Osteoblast (primary cell): ENCODE measurements at regions not wholly inside any gene's neighbourhood (a gene's known extent, or its start where the extent isn't known, plus 50 kb on each side); places are given as distances from the start of the nearest gene placed in this dataset.
A peak's percentile ranks its signal among the peaks of the same experiment; 100 is the strongest.
"Not testable (repeated sequence)": the region's sequence is repeated elsewhere in the genome, so short reads cannot be mapped to it uniquely, and the experiment has no call there.

Experiments used
- DNase-seq: peaks from one replicate; pipeline ENCODE4 v3.0.0; 2011; ENCODE audit warnings: low spot score, mixed read lengths; ENCODE audit not compliant: insufficient read length; ENCODE audit errors: missing footprints
- H2AFZ ChIP-seq: 2 replicates; pipeline ENCODE4 v1.6.0; 2011; ENCODE audit warnings: mild to moderate bottlenecking, low read length
- H3K27ac ChIP-seq: 2 replicates; pipeline ENCODE4 v1.5.1; 2011; ENCODE audit warnings: mild to moderate bottlenecking, low read depth, low read length, moderate library complexity
- H3K27me3 ChIP-seq: 2 replicates; pipeline ENCODE4 v1.6.0; 2012; ENCODE audit warnings: mild to moderate bottlenecking, control low read depth, inconsistent platforms, low read length, moderate library complexity; ENCODE audit not compliant: insufficient read depth
- H3K36me3 ChIP-seq: 2 replicates; pipeline ENCODE4 v1.5.1; 2011; ENCODE audit warnings: mild to moderate bottlenecking, low read length, control low read depth, moderate library complexity; ENCODE audit not compliant: insufficient read depth
- H3K4me1 ChIP-seq: 2 replicates; pipeline ENCODE4 v1.5.1; 2011; ENCODE audit warnings: mild to moderate bottlenecking, low read length, control low read depth, moderate library complexity; ENCODE audit not compliant: insufficient read depth
- H3K4me2 ChIP-seq: 2 replicates; pipeline ENCODE4 v1.6.0; 2011; ENCODE audit warnings: mild to moderate bottlenecking, low read length; ENCODE audit not compliant: insufficient read depth
- H3K4me3 ChIP-seq: fragments of 200-600 bp; sonication (generic); 3 replicates; pipeline ENCODE4 v1.5.1; 2012; ENCODE audit warnings: mild to moderate bottlenecking, low read length, inconsistent platforms; ENCODE audit not compliant: insufficient read depth
- H3K79me2 ChIP-seq: 2 replicates; pipeline ENCODE4 v1.6.0; 2012; ENCODE audit warnings: mild to moderate bottlenecking, low read length, control low read depth, inconsistent platforms; ENCODE audit not compliant: insufficient read depth
- H3K9me3 ChIP-seq: 2 replicates; pipeline ENCODE4 v1.5.1; 2011; ENCODE audit warnings: low read depth, low read length, control low read depth
- H4K20me1 ChIP-seq: 2 replicates; pipeline ENCODE4 v1.6.0; 2012; ENCODE audit warnings: mild to moderate bottlenecking, low read length, control low read depth; ENCODE audit not compliant: insufficient read depth
- TF ChIP-seq, protein P1 (sequence below): IDR thresholded peaks from 2 replicates; pipeline ENCODE4 v1.5.1; 2011; ENCODE audit warnings: mild to moderate bottlenecking, low read depth, low read length, moderate library complexity; ENCODE audit errors: extremely low read depth

DNA sequence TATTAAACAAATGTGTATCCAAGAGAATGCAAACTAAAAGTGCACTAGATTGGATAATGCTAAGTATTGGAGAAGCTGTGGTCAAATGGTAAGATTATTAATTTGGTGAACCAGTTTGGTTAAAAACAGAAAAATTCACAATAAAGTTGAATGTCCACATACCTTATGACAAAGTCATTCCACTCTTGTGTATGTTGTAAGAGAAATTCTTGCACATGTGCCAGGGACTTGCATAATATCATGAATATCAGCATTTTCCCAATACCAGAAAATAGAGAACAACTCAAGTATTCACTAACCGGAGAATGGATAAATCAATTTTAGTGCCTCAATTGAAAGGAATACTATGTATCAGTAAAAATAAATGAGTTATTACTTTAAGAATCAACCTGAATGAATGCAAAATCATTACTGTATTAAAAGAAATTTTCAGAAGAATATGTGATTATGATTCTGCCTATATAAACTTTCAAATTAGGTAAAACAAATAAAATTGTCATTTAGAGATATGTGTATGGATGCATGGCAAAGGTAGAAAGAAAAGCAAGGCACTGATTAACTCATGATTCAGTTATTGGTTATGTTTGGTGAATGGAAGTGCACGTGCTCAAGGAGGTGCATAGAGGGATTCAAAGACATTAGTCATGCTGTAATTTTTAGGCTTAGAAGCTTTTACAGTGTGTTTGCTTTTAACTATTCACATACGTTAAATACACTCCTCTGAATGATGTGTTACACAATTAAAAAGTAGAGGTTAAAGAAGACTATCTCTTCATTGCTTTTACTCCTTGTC lies 217.4 kb upstream of the KCNK2 start:
- no peak overlapping the region for H2AFZ ChIP-seq
- H3K27me3 ChIP-seq = no peaks in the 10 kb centered on the region
- H3K9me3 ChIP-seq = no peaks in the 10 kb centered on the region
- no peaks in the 10 kb centered on the region for H4K20me1 ChIP-seq
- DNase-seq = peak; percentile 87
- no peaks in the 10 kb centered on the region for H3K36me3 ChIP-seq
- peak overlapping the region; percentile 24 for H3K27ac ChIP-seq
- H3K4me2 ChIP-seq = no peak overlapping the region
- H3K79me2 ChIP-seq = no peaks in the 10 kb centered on the region
- peaks cover 33% of the 10 kb centered on the region for H3K4me1 ChIP-seq
- no peak overlapping the region for H3K4me3 ChIP-seq
- TF ChIP-seq, protein P1, sequence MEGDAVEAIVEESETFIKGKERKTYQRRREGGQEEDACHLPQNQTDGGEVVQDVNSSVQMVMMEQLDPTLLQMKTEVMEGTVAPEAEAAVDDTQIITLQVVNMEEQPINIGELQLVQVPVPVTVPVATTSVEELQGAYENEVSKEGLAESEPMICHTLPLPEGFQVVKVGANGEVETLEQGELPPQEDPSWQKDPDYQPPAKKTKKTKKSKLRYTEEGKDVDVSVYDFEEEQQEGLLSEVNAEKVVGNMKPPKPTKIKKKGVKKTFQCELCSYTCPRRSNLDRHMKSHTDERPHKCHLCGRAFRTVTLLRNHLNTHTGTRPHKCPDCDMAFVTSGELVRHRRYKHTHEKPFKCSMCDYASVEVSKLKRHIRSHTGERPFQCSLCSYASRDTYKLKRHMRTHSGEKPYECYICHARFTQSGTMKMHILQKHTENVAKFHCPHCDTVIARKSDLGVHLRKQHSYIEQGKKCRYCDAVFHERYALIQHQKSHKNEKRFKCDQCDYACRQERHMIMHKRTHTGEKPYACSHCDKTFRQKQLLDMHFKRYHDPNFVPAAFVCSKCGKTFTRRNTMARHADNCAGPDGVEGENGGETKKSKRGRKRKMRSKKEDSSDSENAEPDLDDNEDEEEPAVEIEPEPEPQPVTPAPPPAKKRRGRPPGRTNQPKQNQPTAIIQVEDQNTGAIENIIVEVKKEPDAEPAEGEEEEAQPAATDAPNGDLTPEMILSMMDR = no peak

DNA sequence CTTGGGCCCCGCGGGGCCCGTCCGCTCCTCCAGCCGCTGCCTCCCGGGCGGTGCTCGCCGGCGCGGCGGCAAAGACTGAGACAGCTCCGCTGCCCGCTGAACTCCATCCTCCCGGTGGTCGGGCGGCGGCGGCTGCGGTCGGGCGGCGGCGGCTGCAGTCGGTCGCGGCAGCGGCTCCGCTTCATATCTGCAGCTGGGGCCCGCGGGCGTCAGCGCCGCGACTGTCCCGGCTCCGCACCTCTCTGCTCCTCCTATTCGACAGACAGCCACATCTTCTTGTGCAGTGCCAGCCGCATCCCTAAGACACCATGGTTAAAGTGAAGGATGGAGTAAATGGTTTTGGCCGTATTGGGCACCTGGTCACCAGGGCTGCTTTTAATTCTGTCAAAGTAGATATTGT lies 212.1 kb upstream of the KCNK2 start:
- H3K79me2 ChIP-seq, H3K4me3 ChIP-seq, H3K27ac ChIP-seq, H3K4me1 ChIP-seq, H3K4me2 ChIP-seq, H3K9me3 ChIP-seq, H3K36me3 ChIP-seq, H4K20me1 ChIP-seq, H3K27me3 ChIP-seq, H2AFZ ChIP-seq, DNase-seq: not testable (repeated sequence)

DNA sequence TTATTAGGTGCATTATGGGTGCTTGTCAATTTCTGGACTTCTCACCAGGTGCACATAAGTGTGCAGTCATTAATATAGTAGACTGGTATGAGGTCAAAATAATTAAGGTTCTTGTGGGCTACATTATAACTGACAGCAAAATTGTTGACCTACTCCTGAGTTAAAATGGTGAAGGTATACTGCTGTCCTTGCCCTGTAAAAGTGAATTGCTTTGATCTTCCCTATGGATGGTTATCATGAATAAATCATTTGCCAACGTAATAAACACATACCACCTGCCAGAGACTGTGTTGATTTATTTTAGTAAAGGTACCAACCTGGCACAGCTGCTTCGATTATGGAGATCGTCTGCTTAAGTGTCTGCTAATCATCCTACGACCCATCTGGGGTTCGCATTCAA lies 201.6 kb upstream of the KCNK2 start:
- TF ChIP-seq, protein P1 = no peak
- no peak overlapping the region for H3K27ac ChIP-seq
- no peak overlapping the region for H3K4me2 ChIP-seq
- no peaks in the 10 kb centered on the region for H3K79me2 ChIP-seq
- no peaks in the 10 kb centered on the region for H4K20me1 ChIP-seq
- no peak overlapping the region for H2AFZ ChIP-seq
- no peaks in the 10 kb centered on the region for H3K36me3 ChIP-seq
- H3K27me3 ChIP-seq = no peaks in the 10 kb centered on the region
- no peaks in the 10 kb centered on the region for H3K9me3 ChIP-seq
- no peaks in the 10 kb centered on the region for H3K4me1 ChIP-seq
- no peak overlapping the region for H3K4me3 ChIP-seq
- no peak for DNase-seq

DNA sequence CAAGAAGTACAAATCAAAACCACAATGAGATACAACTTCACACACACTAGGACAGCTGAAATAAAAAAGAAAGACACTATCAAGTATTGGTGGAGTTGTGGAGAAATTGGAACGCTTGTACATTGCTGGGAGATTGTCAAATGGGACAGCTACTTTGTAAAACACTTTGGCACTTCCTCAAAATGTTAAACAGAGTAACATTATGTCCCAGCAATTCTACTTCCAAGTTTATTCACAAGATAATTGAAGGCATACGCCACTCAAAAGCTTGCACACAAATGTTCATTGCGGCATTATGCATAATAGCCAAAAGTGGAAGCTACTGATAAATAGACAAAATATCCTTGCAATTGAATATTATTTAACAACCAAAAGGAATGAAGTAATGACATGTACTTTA lies 199.9 kb upstream of the KCNK2 start:
- no peak overlapping the region for H3K4me3 ChIP-seq
- DNase-seq = no peak
- no peaks in the 10 kb centered on the region for H3K27me3 ChIP-seq
- no peaks in the 10 kb centered on the region for H3K9me3 ChIP-seq
- H2AFZ ChIP-seq = no peak overlapping the region
- no peaks in the 10 kb centered on the region for H4K20me1 ChIP-seq
- H3K4me1 ChIP-seq = no peaks in the 10 kb centered on the region
- no peaks in the 10 kb centered on the region for H3K79me2 ChIP-seq
- TF ChIP-seq, protein P1 = no peak
- no peak overlapping the region for H3K27ac ChIP-seq
- H3K4me2 ChIP-seq = no peak overlapping the region
- H3K36me3 ChIP-seq = no peaks in the 10 kb centered on the region
